GM12878 (cell line): ENCODE measurements at regions not wholly inside any gene's neighbourhood (a gene's known extent, or its start where the extent isn't known, plus 50 kb on each side); places are given as distances from the start of the nearest gene placed in this dataset.
A peak's percentile ranks its signal among the peaks of the same experiment; 100 is the strongest.
"Not testable (repeated sequence)": the region's sequence is repeated elsewhere in the genome, so short reads cannot be mapped to it uniquely, and the experiment has no call there.

Experiments used
- ATAC-seq: fragments of 200-7000 bp; cut with Tn5 transposase; 3 replicates; pipeline ENCODE4 v1.9.1; 2020; ENCODE audit warnings: mild to moderate bottlenecking, moderate library complexity
- BruUV-seq: library from RNA; stranded (reverse); fragments of 400-500 nt; replicated peaks from 2 replicates; lab custom pipeline; 2021; lab: Mats Ljungman, UMichigan
- CTCF ChIA-PET: fragments of 300-600 bp; sonication (Branson Sonifier 250); formaldehyde crosslinking; extraction: SDS; loops from one replicate; lab custom pipeline; 2021; ENCODE audit warnings: inconsistent platforms; lab: Yijun Ruan, JAX
- POLR2A ChIA-PET: fragments of 350-600 bp; formaldehyde crosslinking; extraction: SDS; loops from one replicate; lab custom pipeline; 2021; ENCODE audit warnings: inconsistent platforms; lab: Charles Lee
- RAD21 ChIA-PET: fragments of 300-600 bp; sonication (Branson Sonifier 250); formaldehyde crosslinking; loops from one replicate; lab custom pipeline; 2023; ENCODE audit warnings: antibody characterized with exemption; ENCODE audit not compliant: unreplicated experiment; lab: Charles Lee
- SMC1A ChIA-PET: fragments of 300-600 bp; sonication (Branson Sonifier 250); formaldehyde crosslinking; loops from one replicate; lab custom pipeline; 2023; ENCODE audit not compliant: unreplicated experiment, uncharacterized antibody; lab: Charles Lee
- DNase-seq: peaks from one replicate; pipeline ENCODE4 v3.0.0-alpha.2; 2011; ENCODE audit warnings: low read depth, low spot score
- FAIRE-seq: peaks from 3 replicates; lab custom pipeline; 2011; peaks lifted over from hg19 to GRCh38; lab: Jason Lieb, UNC
- H2AFZ ChIP-seq: 2 replicates; pipeline ENCODE4 v1.6.0; 2011; ENCODE audit warnings: low read depth, low read length, control low read depth; ENCODE audit not compliant: control insufficient read depth
- H3K27ac ChIP-seq: 2 replicates; pipeline ENCODE4 v1.5.1; 2011; ENCODE audit warnings: control low read depth; ENCODE audit not compliant: control insufficient read depth, insufficient read depth
- H3K27me3 ChIP-seq, 2 experiments: replicated peaks in 1 of 2; 2 replicates each; pipeline versions ENCODE4 v1.6.0 to v1.6.1; 2011; ENCODE audit warnings: low read length in 1 of 2; ENCODE audit not compliant: control insufficient read depth in 2 of 2, insufficient read depth in 2 of 2
- H3K36me3 ChIP-seq, 2 experiments: 2 replicates each; pipeline ENCODE4 v1.5.1; 2011; ENCODE audit warnings: low read length in 1 of 2; ENCODE audit not compliant: control insufficient read depth in 2 of 2, insufficient read depth in 2 of 2
- H3K4me1 ChIP-seq: 2 replicates; pipeline ENCODE4 v1.6.1; 2011; ENCODE audit warnings: mild to moderate bottlenecking, low read length, moderate library complexity, mixed read lengths; ENCODE audit not compliant: control insufficient read depth, insufficient read depth
- H3K4me2 ChIP-seq: 2 replicates; pipeline ENCODE4 v1.6.0; 2011; ENCODE audit warnings: control low read depth; ENCODE audit not compliant: control insufficient read depth, insufficient read depth
- H3K4me3 ChIP-seq: fragments of 200-600 bp; sonication (generic); 2 replicates; pipeline ENCODE4 v1.5.1; 2016
- H3K79me2 ChIP-seq: 2 replicates; pipeline ENCODE4 v1.6.0; 2011; ENCODE audit warnings: low read length; ENCODE audit not compliant: control insufficient read depth, insufficient read depth
- H3K9ac ChIP-seq: 2 replicates; pipeline ENCODE4 v1.8.0; 2011; ENCODE audit warnings: low read length, control low read depth, mixed read lengths; ENCODE audit not compliant: control insufficient read depth, insufficient read depth
- H3K9me3 ChIP-seq: replicated peaks from 3 replicates; pipeline ENCODE4 v1.5.1; 2011; ENCODE audit warnings: mild to moderate bottlenecking, low read length; ENCODE audit not compliant: control insufficient read depth, insufficient read depth
- H4K20me1 ChIP-seq: 2 replicates; pipeline ENCODE4 v1.6.0; 2011; ENCODE audit not compliant: control insufficient read depth, insufficient read depth
- ETV6 ChIP-seq, 2 experiments: fragments of 450-650 bp in 1 of 2; IDR thresholded peaks in 1 of 2; conservative IDR thresholded peaks in 1 of 2; 2 replicates each; pipeline ENCODE4 v1.6.1; 2014; ENCODE audit warnings: antibody characterized with exemption in 1 of 2, borderline replicate concordance in 1 of 2, low read depth in 1 of 2, mild to moderate bottlenecking in 1 of 2, moderate library complexity in 1 of 2
- HCFC1 ChIP-seq: fragments of 150-350 bp; IDR thresholded peaks from 2 replicates; pipeline ENCODE4 v1.6.1; 2014; ENCODE audit warnings: low read length
- HDAC6 ChIP-seq: fragments of 200-600 bp; sonication (generic); IDR thresholded peaks from one replicate; pipeline ENCODE4 v1.8.0; 2017; ENCODE audit warnings: antibody characterized with exemption; ENCODE audit not compliant: unreplicated experiment
- MEF2B ChIP-seq: fragments of 450-650 bp; IDR thresholded peaks from 2 replicates; pipeline ENCODE4 v1.6.1; 2018; ENCODE audit warnings: mild to moderate bottlenecking, moderate library complexity; ENCODE audit not compliant: partially characterized antibody, poor library complexity, severe bottlenecking
- NFYA ChIP-seq: IDR thresholded peaks from 2 replicates; pipeline ENCODE4 v1.6.1; 2011; ENCODE audit warnings: low read depth, mild to moderate bottlenecking, low read length, improper control_type of control experiment, borderline replicate concordance
- PAX8 ChIP-seq: fragments of 450-650 bp; IDR thresholded peaks from 2 replicates; pipeline ENCODE4 v1.6.1; 2017; ENCODE audit warnings: mild to moderate bottlenecking, moderate library complexity
- RAD51 ChIP-seq: fragments of 450-650 bp; IDR thresholded peaks from 2 replicates; pipeline ENCODE4 v1.6.1; 2016; ENCODE audit warnings: moderate library complexity, mild to moderate bottlenecking, inconsistent platforms
- SMC3 ChIP-seq: IDR thresholded peaks from 2 replicates; pipeline ENCODE4 v1.6.1; 2011; ENCODE audit warnings: low read length, improper control_type of control experiment, borderline replicate concordance
- SRF ChIP-seq, 2 experiments: IDR thresholded peaks; 2 replicates each; pipeline ENCODE4 v1.6.1; 2011; ENCODE audit warnings: low read depth in 2 of 2, low read length in 2 of 2, mild to moderate bottlenecking in 1 of 2, moderate library complexity in 1 of 2
- ZNF207 ChIP-seq: fragments of 450-650 bp; IDR thresholded peaks from 2 replicates; pipeline ENCODE4 v1.6.1; 2014; ENCODE audit warnings: antibody characterized with exemption, mild to moderate bottlenecking, borderline replicate concordance
- WGBS: methylation state at CpG from one replicate; pipeline ENCODE4 v1.1.6; 2016; ENCODE audit warnings: low lambda C conversion rate; ENCODE audit not compliant: insufficient replicate concordance, insufficient coverage; ENCODE audit errors: missing lambda C conversion rate; 5-methylcytosine and 5-hydroxymethylcytosine counted together
- in situ Hi-C: fragments of 300-500 bp; cut with MboI; formaldehyde crosslinking; loops from 9 replicates; pipeline ENCODE4 v1.14.3; 2018; ENCODE audit warnings: mixed read lengths
- intact Hi-C: fragments of 100-400 bp; cut with micrococcal nuclease; formaldehyde crosslinking; loops from one replicate; pipeline ENCODE4 v1.14.2; 2022; ENCODE audit not compliant: unreplicated experiment
- TF ChIP-seq, protein P1 (sequence below): fragments of 450-650 bp; IDR thresholded peaks from 2 replicates; pipeline ENCODE4 v1.6.1; 2017; ENCODE audit warnings: low read depth, mild to moderate bottlenecking, moderate library complexity
- TF ChIP-seq, protein P2 (sequence below): fragments of 450-650 bp; IDR thresholded peaks from 2 replicates; pipeline ENCODE4 v1.6.1; 2017; ENCODE audit warnings: mild to moderate bottlenecking, moderate library complexity
- TF ChIP-seq, protein P3 (sequence below): fragments of 450-650 bp; IDR thresholded peaks from 2 replicates; pipeline ENCODE4 v1.6.1; 2016; ENCODE audit warnings: mild to moderate bottlenecking

DNA sequence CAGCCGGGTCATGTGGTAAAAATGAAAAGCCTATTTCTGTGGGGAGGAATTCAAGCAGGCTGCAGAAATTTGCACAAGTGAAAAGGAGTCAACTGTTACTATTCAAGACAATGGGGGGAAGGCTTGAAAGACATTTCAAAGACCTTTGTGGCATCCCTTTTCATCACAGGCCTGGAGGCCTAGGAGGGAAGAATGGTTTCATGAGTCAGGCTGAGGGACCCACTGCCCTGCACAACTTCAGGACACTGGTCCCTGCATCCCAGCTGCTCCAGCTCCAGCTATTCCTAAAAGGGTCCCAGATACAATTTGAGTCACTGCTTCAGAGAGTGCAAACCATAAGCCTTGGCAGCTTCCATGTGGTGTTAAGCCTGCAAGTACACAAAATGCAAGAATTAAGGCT lies 85.3 kb upstream of the POU3F4 start:
- H3K27me3 ChIP-seq: no peaks in the 10 kb centered on the region
- intact Hi-C loops (no loop called here), in situ Hi-C loops (no loop called here)
- TF ChIP-seq HCFC1: no peak
- no peak for TF ChIP-seq SRF (IDR thresholded peaks at IDR 0.05; ENCODE audit: low read depth in 2 of 2, low read length in 2 of 2)
- TF ChIP-seq, protein P1, sequence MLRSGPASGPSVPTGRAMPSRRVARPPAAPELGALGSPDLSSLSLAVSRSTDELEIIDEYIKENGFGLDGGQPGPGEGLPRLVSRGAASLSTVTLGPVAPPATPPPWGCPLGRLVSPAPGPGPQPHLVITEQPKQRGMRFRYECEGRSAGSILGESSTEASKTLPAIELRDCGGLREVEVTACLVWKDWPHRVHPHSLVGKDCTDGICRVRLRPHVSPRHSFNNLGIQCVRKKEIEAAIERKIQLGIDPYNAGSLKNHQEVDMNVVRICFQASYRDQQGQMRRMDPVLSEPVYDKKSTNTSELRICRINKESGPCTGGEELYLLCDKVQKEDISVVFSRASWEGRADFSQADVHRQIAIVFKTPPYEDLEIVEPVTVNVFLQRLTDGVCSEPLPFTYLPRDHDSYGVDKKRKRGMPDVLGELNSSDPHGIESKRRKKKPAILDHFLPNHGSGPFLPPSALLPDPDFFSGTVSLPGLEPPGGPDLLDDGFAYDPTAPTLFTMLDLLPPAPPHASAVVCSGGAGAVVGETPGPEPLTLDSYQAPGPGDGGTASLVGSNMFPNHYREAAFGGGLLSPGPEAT: no peak
- TF ChIP-seq RAD51: no peak
- no peak for TF ChIP-seq PAX8
- no peak for TF ChIP-seq HDAC6
- no peak for TF ChIP-seq MEF2B
- TF ChIP-seq SMC3: no peak
- TF ChIP-seq NFYA: no peak
- TF ChIP-seq, protein P2, sequence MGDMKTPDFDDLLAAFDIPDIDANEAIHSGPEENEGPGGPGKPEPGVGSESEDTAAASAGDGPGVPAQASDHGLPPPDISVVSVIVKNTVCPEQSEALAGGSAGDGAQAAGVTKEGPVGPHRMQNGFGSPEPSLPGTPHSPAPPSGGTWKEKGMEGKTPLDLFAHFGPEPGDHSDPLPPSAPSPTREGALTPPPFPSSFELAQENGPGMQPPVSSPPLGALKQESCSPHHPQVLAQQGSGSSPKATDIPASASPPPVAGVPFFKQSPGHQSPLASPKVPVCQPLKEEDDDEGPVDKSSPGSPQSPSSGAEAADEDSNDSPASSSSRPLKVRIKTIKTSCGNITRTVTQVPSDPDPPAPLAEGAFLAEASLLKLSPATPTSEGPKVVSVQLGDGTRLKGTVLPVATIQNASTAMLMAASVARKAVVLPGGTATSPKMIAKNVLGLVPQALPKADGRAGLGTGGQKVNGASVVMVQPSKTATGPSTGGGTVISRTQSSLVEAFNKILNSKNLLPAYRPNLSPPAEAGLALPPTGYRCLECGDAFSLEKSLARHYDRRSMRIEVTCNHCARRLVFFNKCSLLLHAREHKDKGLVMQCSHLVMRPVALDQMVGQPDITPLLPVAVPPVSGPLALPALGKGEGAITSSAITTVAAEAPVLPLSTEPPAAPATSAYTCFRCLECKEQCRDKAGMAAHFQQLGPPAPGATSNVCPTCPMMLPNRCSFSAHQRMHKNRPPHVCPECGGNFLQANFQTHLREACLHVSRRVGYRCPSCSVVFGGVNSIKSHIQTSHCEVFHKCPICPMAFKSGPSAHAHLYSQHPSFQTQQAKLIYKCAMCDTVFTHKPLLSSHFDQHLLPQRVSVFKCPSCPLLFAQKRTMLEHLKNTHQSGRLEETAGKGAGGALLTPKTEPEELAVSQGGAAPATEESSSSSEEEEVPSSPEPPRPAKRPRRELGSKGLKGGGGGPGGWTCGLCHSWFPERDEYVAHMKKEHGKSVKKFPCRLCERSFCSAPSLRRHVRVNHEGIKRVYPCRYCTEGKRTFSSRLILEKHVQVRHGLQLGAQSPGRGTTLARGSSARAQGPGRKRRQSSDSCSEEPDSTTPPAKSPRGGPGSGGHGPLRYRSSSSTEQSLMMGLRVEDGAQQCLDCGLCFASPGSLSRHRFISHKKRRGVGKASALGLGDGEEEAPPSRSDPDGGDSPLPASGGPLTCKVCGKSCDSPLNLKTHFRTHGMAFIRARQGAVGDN: no peak
- TF ChIP-seq, protein P3, sequence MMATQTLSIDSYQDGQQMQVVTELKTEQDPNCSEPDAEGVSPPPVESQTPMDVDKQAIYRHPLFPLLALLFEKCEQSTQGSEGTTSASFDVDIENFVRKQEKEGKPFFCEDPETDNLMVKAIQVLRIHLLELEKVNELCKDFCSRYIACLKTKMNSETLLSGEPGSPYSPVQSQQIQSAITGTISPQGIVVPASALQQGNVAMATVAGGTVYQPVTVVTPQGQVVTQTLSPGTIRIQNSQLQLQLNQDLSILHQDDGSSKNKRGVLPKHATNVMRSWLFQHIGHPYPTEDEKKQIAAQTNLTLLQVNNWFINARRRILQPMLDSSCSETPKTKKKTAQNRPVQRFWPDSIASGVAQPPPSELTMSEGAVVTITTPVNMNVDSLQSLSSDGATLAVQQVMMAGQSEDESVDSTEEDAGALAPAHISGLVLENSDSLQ: no peak
- no peak for TF ChIP-seq ZNF207
- TF ChIP-seq ETV6 (conservative IDR thresholded peaks at IDR 0.05 in 1 of 2, IDR thresholded peaks at IDR 0.05 in 1 of 2; ENCODE audit: borderline replicate concordance in 1 of 2, low read depth in 1 of 2): no peak
- no peak overlapping the region for H3K27ac ChIP-seq
- CTCF ChIA-PET: no interaction called here
- H3K4me2 ChIP-seq: no peak overlapping the region
- H3K9me3 ChIP-seq: no peaks in the 10 kb centered on the region
- H3K36me3 ChIP-seq: no peaks in the 10 kb centered on the region
- no peak for FAIRE-seq
- H3K79me2 ChIP-seq: no peaks in the 10 kb centered on the region
- no peak overlapping the region for H3K9ac ChIP-seq
- WGBS: 77% methylated on average over 1 of the region's 1 CpG
- no peak for ATAC-seq
- no TSS peak for BruUV-seq
- no peak for DNase-seq
- H3K4me1 ChIP-seq: no peaks in the 10 kb centered on the region
- POLR2A ChIA-PET: no interaction called here
- no peak overlapping the region for H3K4me3 ChIP-seq
- no peak overlapping the region for H2AFZ ChIP-seq
- SMC1A ChIA-PET: no interaction called here
- RAD21 ChIA-PET: no interaction called here
- H4K20me1 ChIP-seq: no peaks in the 10 kb centered on the region

DNA sequence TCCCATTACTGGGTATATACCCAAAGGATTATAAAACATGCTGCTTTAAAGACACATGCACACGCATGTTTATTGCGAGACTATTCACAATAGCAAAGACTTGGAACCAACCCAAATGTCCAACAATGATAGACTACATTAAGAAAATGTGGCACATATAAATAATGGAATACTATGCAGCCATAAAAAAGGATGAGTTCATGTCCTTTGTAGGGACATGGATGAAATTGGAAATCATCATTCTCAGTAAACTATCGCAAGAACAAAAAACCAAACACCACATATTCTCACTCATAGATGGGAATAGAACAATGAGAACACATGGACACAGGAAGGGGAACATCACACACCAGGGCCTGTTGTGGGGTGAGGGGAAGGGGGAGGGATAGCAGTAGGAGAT lies 65.5 kb upstream of the POU3F4 start:
- ATAC-seq, H3K79me2 ChIP-seq, in situ Hi-C loops, H3K4me1 ChIP-seq, POLR2A ChIA-PET, BruUV-seq, H3K9me3 ChIP-seq, CTCF ChIA-PET, intact Hi-C loops, H2AFZ ChIP-seq, DNase-seq, H3K27ac ChIP-seq, H3K4me3 ChIP-seq, RAD21 ChIA-PET, H4K20me1 ChIP-seq, SMC1A ChIA-PET, H3K27me3 ChIP-seq, H3K4me2 ChIP-seq, H3K36me3 ChIP-seq, H3K9ac ChIP-seq: not testable (repeated sequence)
- WGBS: 87% methylated on average over 3 of the region's 3 CpGs
- FAIRE-seq: peak; percentile 88
